ENCODE measurements at regions not wholly inside any gene's neighbourhood (a gene's known extent, or its start where the extent isn't known, plus 50 kb on each side); places are given as distances from the start of the nearest gene placed in this dataset.

DNA sequence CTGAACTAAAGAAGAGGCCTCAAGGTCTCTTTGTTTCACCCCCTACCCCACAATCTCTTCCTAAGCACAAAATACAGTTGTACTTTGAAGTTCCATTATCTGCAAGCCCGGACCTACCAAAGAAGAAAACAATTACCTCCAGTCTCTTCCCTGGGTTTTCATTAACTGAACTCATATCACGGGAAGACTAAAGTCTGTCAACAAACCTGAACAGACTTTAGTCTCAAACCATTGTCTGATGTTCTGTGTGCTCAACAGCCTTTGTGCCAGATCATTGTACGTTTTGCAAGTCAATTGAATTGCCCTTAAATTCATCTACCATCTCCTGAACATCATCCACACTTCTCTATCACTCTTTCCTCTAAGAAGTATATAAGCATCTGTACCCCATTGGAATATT, 1021.9 kb upstream of the CDH2 start:
- TF ChIP-seq CTCF (conservative IDR thresholded peaks at IDR 0.05; ENCODE audit: low read length) (no peak), EZH2phosphoT487 (IDR thresholded peaks at IDR 0.05; ENCODE audit: borderline replicate concordance) (no peak)
